GM12873 (cell line): ENCODE measurements at regions not wholly inside any gene's neighbourhood (a gene's known extent, or its start where the extent isn't known, plus 50 kb on each side); places are given as distances from the start of the nearest gene placed in this dataset.

Experiments used
- CTCF ChIP-seq: IDR thresholded peaks from 2 replicates; pipeline ENCODE4 v1.5.1; 2012; ENCODE audit warnings: low read depth, mild to moderate bottlenecking, moderate library complexity, low read length, control low read depth; ENCODE audit not compliant: insufficient read depth; ENCODE audit errors: missing control alignments

GRCh38 chr18:78602430-78602829, 377.2 kb upstream of the SALL3 start:
- TF ChIP-seq CTCF, result no peak

- no peak for TF ChIP-seq CTCF
These were observed 376.3 kb upstream of the SALL3 start for GRCh38 chr18:78603102-78603983.

- TF ChIP-seq CTCF, result no peak
These were observed 374.4 kb upstream of the SALL3 start for GRCh38 chr18:78605255-78605654.

GRCh38 chr18:78607221-78607620, 372.4 kb upstream of the SALL3 start:
- no peak for TF ChIP-seq CTCF

GRCh38 chr18:78607784-78608183, 371.8 kb upstream of the SALL3 start:
- TF ChIP-seq CTCF, result no peak

GRCh38 chr18:78610179-78610578, 369.4 kb upstream of the SALL3 start:
- no peak for TF ChIP-seq CTCF

- no peak for TF ChIP-seq CTCF
These were observed 368.3 kb upstream of the SALL3 start for GRCh38 chr18:78611201-78611800.
